Jurkat, Clone E6-1 (cell line): ENCODE measurements at regions not wholly inside any gene's neighbourhood (a gene's known extent, or its start where the extent isn't known, plus 50 kb on each side); places are given as distances from the start of the nearest gene placed in this dataset.
"Not testable (repeated sequence)": the region's sequence is repeated elsewhere in the genome, so short reads cannot be mapped to it uniquely, and the experiment has no call there.

Source experiments
- DNase-seq: peaks from one replicate; pipeline ENCODE4 v3.0.0-alpha.2; 2011; ENCODE audit warnings: low read depth, low spot score
- H3K4me3 ChIP-seq: 2 replicates; pipeline ENCODE4 v1.5.1; 2011; ENCODE audit warnings: mild to moderate bottlenecking, low read length, control low read depth, moderate library complexity

DNA sequence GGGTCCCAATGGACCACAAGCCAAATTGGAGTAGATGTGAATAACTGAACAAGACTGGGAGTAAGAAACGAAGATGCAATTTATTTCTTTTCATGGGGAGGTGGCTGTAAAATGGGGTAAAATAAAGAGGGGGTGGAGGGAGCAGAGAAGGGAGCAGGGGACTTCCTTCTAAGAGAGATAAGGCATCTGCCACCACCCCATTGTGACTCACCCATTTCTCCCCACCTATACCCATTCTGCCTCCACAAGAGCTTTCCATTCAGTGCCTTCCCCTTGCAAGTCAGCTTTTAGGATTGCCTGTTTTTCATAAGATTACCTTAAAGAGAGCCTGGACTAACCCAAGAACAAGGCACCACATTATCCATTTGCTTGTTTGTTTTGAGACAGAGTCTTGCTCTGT, 87.1 kb upstream of the PAX2 start:
- H3K4me3 ChIP-seq = no peak overlapping the region
- DNase-seq = no peak

DNA sequence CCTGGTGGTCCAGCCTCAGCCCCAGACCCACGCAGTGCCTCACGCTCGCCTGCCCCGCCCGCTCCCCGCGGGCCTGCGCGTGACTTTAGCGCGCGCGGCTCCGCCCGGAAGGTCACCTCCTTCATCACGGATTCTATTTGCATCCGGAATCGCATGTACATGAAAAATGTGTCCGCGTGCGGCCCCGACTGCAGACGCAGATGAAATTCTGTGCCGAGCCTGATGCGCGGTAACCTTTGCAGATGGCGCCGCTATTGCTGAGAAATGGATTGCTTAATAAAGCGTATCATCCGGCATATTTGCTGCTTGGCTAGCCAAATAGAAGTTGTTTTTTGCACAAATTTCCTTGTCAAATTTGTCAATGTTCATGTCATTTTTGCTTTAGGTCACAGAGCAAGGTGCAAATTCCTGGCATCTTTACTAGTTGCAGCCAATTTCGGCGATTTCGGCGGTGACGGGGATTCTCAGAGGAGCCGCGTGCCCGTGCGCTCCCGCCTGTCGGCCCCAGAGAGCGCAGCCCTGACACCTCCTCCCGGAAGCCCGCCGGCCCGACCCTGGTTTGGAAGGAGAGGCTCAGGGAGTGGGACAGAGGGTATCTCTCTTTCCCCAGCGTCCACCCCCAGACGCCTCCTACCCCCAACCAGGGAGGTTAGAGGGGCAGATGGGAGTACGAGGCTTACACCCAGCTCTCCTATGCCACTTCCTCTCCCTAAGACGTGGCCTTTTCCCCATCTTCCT, 85.9 kb upstream of the PAX2 start:
- no peak for DNase-seq
- H3K4me3 ChIP-seq = no peak overlapping the region

DNA sequence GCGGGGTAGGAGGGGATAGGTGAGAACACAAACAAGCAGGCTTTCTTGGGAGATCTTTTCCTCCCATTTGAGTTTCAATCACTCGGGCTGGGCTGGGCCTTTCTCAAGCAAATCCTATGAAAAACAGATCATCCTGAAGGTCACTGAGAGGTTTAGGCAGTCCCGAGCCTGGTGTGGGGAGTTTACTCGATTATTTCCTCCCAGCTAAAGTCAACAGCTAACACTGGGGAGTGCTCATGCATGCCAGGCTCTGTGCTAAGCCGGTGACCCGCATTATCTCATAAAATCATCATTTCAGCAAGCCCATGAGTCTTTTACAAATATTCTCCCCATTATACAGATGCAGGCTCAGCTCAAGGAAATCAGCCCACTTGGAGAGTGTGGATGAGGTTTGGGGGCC, 85.0 kb upstream of the PAX2 start:
- no peak for DNase-seq
- H3K4me3 ChIP-seq = no peak overlapping the region

DNA sequence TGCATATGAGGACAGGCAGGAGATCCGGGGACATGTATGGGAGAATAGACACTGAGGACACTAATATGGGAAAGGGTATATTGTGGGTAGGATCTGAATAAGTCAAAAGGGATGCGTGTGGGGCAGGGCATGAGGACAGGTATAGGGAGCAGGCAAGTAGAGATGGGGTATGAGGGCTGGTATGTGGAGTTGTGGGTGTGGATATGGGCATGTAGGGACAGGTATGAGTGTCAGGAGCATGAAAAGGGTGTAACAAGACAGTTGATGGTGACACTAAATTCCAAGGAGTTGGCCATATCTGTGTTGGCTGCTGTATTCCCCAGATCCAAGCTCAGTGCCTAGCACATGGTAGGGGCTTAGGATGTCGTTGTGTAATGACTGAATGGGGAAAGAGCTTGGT, 84.4 kb upstream of the PAX2 start:
- DNase-seq = no peak
- no peak overlapping the region for H3K4me3 ChIP-seq

- DNase-seq = no peak
- no peak overlapping the region for H3K4me3 ChIP-seq
These were observed 83.9 kb upstream of the PAX2 start for GRCh38 chr10:100661520-100661919.

- no peak for DNase-seq
- H3K4me3 ChIP-seq = no peak overlapping the region
These were observed 83.3 kb upstream of the PAX2 start for GRCh38 chr10:100662067-100662466.

DNA sequence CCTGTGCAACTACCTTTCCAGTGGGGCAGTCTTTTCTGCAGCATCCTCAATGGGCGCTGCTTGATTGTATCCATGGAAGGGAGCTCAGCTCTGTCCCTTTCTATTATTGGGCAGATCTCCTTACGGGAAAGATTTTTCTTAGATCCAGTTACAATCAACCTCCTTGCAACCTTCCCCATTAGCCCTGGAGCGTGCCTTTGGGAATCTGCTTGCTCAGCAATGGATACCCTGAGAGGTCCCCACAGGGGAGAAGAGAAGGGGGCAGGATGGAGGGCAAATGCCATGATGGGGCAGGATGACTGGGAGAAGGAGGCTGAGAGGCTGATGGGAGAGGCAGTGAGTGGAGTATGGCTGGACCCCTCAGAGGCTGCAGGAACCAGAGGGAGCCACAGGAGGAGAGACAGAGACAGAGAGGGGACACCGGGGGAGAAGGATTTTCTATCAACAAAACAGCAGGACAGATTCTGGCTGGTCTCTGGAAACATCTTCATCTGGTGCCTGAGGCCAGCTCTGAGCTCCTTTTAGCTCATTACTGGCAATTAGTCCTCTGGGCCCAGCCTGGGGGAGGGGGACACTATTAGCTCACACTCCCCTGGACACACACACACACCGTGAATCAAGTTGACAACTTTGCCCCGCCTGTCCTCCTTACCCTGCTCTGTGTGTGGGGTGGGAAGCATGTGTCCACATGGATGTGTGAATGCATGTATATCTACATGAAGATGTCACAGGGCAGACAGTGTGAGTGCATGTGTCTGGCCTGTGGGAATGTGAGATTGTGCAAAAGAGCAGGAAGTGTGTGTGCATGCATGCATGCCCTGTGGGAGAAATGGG, 80.8 kb upstream of the PAX2 start:
- H3K4me3 ChIP-seq = no peak overlapping the region

GRCh38 chr10:100666634-100667033, 78.7 kb upstream of the PAX2 start:
- not testable (repeated sequence) for H3K4me3 ChIP-seq, DNase-seq

More for the DNA sequence above, 80.8 kb upstream of the PAX2 start:
- DNase-seq = no peak

DNA sequence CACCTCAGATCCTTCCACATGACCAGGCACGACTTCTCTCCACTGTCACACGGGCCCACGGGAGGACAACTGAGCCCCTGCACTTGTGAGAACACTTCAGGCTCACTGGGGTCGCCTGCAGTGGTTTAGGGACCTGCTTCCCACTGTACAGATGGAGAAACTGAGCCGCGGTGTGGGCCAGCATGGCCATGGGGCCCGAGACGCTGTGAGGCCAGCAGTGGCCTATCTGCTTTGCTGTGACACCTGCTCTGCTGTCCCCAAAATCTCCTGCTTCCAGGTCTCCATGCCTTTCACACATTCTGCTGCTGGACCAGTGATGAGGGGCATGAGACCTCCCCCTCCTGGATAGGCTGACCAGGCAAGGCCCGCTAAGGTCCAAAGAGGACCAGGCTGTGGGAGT, 75.8 kb upstream of the PAX2 start:
- DNase-seq = no peak
- H3K4me3 ChIP-seq = no peak overlapping the region

DNA sequence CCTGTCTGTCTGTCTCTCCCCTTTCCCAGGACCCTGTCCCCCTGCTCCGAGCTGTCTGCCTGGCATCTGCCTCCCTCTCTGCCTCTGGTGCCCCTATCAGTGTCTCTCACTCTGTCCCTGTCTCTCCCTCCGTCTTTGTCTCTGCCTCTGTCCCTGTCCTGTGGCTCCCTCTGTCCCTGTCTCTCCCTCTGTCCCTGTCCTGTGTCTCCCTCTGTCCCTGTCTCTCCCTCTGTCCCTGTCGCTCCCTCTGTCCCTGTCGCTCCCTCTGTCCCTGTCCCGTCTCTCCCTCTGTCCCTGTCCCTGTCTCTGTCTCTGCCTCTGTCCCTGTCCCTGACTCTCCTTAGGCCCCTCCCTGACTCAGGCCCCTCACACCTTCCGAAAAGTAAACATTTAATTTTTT, 75.0 kb upstream of the PAX2 start:
- H3K4me3 ChIP-seq = no peak overlapping the region
- DNase-seq = no peak

GRCh38 chr10:100670828-100671479, 74.4 kb upstream of the PAX2 start:
- DNase-seq = no peak
- H3K4me3 ChIP-seq = no peak overlapping the region

DNA sequence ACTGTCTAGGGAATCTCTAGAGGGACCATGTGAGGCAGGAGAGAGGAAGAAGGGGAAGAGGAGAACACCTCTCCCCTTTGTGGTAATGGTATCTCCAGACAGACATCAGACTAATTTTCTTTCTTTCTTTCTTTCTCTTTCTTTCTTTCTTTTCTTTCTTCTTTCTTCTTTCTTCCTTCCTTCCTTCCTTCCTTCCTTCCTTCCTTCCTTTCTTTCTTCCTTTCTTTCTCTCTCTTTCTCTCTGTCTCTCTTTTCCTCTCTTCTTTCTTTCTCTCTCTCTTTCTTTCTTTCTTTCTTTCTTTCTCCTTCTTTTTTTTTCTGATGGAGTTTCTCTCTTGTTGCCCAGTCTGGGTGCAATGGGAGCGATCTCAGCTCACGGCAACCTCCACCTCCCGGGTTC, 73.2 kb upstream of the PAX2 start:
- no peak overlapping the region for H3K4me3 ChIP-seq
- DNase-seq = no peak

- DNase-seq = no peak
- no peak overlapping the region for H3K4me3 ChIP-seq
These were observed 68.0 kb upstream of the PAX2 start for GRCh38 chr10:100677290-100677945.

DNA sequence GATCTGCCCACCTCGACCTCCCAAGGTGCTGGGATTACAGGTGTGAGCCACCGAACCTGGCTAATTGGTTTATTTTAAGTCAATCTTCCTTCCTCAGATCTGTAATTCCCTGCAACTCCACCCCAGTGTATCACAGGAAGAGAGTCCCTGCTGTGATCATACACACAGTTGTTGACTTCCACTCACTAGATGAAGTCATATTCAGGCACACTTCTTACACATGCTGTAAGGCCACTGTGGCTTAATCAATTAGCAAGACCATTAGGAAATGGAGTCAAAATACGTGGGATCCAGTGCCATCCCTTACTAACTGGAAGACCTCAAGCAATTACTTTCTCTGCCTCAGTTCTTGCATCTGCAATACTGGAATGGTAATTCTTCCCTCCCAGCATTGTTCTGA, 66.1 kb upstream of the PAX2 start:
- H3K4me3 ChIP-seq = no peak overlapping the region
- no peak for DNase-seq

- DNase-seq = peak; percentile 22
- H3K4me3 ChIP-seq = no peak overlapping the region
These were observed 62.4 kb upstream of the PAX2 start for GRCh38 chr10:100683004-100683403.

DNA sequence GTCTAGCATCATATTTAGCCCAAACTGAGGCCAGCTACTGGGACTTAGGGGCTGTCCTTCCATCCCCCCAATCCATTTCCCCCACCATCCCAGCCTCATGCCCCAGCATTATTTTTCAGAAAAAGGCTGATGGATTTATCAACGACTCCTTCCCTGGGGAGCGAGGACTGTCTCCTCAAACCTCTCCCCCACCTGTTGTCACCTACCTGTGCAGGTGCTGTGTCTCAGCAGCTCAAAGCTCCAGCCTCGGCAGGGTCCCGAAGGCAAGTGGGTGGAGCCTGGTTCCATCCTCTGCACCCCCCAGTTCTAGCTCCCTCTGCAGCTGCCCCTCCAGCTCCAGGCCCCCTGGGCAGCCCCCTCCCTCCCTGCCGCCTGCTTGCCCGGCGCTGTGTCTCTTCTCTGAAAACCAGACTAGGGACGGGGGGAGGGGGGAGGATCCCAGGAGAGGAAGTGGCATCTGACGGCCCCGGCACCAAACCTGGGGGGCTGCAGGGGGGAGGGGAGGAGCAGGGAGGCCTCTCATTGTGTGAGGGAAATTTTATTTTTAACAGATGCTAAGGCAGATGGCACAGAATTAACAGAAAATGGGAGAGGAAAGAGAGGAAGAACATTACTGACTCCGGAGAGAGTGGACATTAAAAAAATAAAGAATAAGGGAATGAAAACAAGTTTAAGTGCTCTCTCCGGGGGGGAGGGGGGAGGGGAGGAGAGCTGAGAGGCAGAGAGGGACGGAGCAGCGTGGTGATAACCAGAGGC, 61.7 kb upstream of the PAX2 start:
- no peak overlapping the region for H3K4me3 ChIP-seq
- no peak for DNase-seq

GRCh38 chr10:100684688-100685235, 60.6 kb upstream of the PAX2 start:
- DNase-seq = no peak
- no peak overlapping the region for H3K4me3 ChIP-seq

- DNase-seq = no peak
- H3K4me3 ChIP-seq = no peak overlapping the region
These were observed 60.1 kb upstream of the PAX2 start for GRCh38 chr10:100685331-100685730.
